ENCODE measurements at regions not wholly inside any gene's neighbourhood (a gene's known extent, or its start where the extent isn't known, plus 50 kb on each side); places are given as distances from the start of the nearest gene placed in this dataset.

DNA sequence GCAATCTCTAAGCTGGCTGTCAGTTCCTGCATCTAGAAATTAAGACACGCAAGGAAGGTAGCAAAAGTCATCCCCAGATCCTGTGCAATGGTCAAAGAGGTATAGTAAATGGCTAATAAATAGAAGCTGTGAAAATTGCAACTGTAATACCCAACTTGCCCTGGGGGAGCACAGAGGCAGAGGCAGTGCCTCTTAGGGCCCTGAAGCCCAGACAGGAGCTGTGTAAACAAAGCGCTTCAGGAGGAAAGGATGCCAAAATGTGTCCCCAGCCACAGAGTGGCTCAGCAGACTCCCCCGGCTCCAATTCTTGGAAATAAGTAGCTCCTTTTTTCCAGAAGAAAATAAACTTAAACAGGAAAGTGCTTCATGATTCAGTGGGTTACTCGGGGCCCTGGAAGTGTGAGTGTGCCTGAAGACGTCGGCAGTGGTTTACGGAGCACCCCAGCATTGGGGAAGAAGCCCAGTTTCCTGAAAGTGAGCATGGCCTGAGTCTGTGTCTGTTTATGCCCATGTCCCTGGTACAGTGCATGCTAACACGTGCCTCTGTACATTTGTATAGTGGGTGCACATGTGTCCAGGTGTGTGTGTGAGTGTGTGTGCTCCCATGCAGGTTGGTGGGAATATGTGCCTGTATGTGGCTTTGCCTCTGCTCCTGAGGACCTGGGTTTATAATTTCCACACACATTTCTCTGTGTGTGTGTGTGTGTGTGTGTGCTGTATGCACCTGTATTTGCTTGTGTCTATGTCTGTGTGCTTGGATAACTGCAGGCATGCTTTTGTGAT is 246.7 kb downstream of the MAFB start:
- TF ChIP-seq, protein P1, sequence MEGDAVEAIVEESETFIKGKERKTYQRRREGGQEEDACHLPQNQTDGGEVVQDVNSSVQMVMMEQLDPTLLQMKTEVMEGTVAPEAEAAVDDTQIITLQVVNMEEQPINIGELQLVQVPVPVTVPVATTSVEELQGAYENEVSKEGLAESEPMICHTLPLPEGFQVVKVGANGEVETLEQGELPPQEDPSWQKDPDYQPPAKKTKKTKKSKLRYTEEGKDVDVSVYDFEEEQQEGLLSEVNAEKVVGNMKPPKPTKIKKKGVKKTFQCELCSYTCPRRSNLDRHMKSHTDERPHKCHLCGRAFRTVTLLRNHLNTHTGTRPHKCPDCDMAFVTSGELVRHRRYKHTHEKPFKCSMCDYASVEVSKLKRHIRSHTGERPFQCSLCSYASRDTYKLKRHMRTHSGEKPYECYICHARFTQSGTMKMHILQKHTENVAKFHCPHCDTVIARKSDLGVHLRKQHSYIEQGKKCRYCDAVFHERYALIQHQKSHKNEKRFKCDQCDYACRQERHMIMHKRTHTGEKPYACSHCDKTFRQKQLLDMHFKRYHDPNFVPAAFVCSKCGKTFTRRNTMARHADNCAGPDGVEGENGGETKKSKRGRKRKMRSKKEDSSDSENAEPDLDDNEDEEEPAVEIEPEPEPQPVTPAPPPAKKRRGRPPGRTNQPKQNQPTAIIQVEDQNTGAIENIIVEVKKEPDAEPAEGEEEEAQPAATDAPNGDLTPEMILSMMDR (conservative IDR thresholded peaks at IDR 0.05; ENCODE audit: low read depth, low read length) = peak; percentile 20
- DNase-seq (ENCODE audit: low read depth) = no peak
- no peak overlapping the region for H3K4me3 ChIP-seq (ENCODE audit: low read depth, low read length)

DNA sequence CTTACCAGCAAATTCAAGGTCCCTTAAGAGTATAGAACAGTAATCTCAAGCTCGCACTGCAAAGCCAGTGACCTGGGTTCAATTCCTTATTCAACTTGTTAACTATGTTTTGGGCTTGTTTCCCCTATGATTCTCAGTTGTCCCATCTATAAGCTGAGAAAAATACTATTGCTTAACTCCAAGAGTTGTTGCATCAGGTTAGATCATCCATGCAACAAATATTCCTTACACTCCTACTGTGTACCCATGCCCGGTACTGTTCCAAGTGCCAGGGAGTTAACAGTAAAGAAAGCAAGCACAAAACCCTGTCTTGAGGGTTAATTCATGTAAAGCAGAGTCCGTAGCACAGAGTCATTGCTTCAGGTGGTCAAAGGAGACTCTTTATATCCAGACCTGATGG is 247.3 kb downstream of the MAFB start:
- no peak overlapping the region for H3K4me3 ChIP-seq (ENCODE audit: low read depth, low read length)
- TF ChIP-seq, protein P1 (conservative IDR thresholded peaks at IDR 0.05; ENCODE audit: low read depth, low read length) = no peak
- no peak for DNase-seq (ENCODE audit: low read depth)

DNA sequence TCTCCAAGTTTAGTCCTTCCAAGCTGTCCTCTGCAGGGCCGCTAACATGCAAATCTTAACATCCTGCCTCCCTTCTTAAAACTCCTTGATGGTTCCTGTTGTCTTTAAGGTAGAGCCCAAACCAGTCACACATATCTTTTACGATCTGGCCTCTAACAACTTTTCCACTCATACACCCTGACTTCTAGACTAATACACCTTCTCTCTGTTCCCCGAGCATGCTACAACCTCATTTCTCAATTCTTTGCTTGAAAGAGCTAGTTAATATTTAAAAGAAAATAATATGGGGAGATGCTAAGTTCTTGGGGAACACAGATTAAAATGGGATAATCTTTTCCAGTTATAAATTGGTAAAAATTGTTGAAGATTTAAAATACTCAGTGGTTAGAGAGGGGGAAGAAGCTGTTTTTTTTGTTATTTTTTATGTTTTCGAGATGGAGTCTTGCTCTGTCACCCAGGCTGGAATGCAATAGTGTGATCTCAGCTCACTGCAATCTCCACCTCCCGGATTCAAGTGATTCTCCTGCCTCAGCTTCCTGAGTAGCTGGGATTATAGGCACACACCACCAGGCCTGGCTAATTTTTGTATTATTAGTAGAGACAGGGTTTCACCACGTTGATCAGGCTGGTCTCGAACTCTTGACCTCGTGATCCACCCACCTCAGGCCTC is 250.7 kb downstream of the MAFB start:
- peak; percentile 38 for DNase-seq (ENCODE audit: low read depth)
- H3K4me3 ChIP-seq (ENCODE audit: low read depth, low read length) = no peak overlapping the region
- TF ChIP-seq, protein P1 (conservative IDR thresholded peaks at IDR 0.05; ENCODE audit: low read depth, low read length) = no peak

DNA sequence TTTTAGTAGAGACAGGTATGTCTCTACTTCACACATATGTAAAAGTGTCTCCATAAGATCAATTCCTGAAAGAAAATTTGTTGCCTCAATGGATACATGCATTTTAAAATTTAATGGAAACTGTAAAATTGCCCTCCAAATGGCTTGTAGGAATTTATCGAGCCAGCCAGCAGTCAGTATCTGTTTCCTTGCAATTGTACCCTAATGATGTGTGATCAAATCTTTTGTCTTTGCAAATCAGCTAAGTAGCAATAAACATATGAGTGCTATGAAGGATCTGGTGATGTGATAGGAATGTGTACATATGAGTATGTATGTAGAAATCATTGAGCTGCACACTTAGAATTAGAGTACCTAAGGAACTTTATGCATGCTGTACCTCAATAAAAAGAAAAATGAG is 253.0 kb downstream of the MAFB start:
- no peak overlapping the region for H3K4me3 ChIP-seq (ENCODE audit: low read depth, low read length)
- no peak for DNase-seq (ENCODE audit: low read depth)
- TF ChIP-seq, protein P1 (conservative IDR thresholded peaks at IDR 0.05; ENCODE audit: low read depth, low read length) = no peak

DNA sequence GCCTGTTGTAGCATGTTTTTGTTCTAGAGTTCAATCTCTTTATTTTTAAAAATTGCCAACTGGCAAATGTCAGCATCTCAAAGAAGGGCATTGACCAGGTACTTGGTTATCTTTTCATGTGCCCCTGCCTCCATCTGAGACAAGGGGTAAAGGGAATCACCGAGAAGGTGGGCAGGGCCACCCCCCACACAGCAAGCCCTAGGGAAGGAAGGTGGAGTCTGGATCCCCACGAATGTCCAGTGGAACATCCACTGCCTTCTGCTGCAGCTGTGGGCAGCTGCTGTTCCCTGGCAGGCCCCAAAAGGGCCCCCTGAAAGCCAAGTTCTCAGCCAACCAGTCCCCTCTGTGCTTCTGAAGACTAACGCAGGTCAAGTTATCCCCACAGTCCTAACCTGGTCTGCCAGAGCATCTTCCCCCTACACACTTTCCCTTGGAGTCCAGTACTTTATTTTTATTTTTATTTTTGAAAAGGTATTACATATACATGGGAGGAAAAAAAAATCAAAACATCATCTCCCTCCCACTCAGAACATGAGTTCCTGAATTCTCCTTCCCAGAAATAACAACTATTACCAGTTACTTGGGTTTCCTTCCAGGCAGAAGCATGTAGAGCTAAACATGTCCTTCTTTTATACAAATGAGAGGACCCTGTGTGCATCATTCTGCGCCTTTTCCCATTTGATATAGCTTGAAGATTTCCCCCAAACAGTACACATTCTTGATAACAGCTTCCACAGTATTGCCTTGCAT is 253.7 kb downstream of the MAFB start:
- H3K4me3 ChIP-seq (ENCODE audit: low read depth, low read length) = no peak overlapping the region
- DNase-seq (ENCODE audit: low read depth) = no peak
- TF ChIP-seq, protein P1 (conservative IDR thresholded peaks at IDR 0.05; ENCODE audit: low read depth, low read length) = no peak

DNA sequence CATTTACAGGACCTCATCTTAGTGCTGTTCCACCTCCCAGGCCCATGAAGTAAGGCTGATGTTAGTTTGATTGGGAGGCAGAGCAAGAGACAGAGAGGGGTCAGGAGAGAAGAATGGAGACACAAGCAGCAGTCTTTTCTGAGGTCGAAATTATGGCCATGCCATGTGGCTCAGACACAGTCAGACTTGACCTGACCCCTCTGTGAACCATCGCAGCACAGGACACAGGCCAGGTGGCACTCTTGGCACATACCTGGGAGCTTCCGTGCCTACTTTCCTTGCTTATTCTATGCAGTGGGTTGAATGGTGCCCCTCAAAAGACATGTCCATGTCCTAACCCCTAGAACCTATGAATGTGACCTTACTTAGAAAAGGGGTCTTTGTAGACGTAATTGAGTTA is 254.9 kb downstream of the MAFB start:
- H3K4me3 ChIP-seq (ENCODE audit: low read depth, low read length) = no peak overlapping the region
- TF ChIP-seq, protein P1 (conservative IDR thresholded peaks at IDR 0.05; ENCODE audit: low read depth, low read length) = no peak
- DNase-seq (ENCODE audit: low read depth) = no peak

Data from epithelial cell of proximal tubule (primary cell).